HFFc6 (cell line): ENCODE measurements at regions not wholly inside any gene's neighbourhood (a gene's known extent, or its start where the extent isn't known, plus 50 kb on each side); places are given as distances from the start of the nearest gene placed in this dataset.
"Not testable (repeated sequence)": the region's sequence is repeated elsewhere in the genome, so short reads cannot be mapped to it uniquely, and the experiment has no call there.

ENCODE experiments used
- DNase-seq: peaks from one replicate; pipeline ENCODE4 v3.0.0-alpha.2; 2018
- H3K27ac Mint-ChIP-seq: 2 replicates; pipeline ENCODE4 v1.8.0; 2020; ENCODE audit warnings: mild to moderate bottlenecking, mixed read lengths
- H3K27me3 Mint-ChIP-seq: 2 replicates; pipeline ENCODE4 v1.8.0; 2021; ENCODE audit warnings: mild to moderate bottlenecking, moderate library complexity, mixed read lengths; ENCODE audit not compliant: insufficient read depth
- H3K36me3 Mint-ChIP-seq: 2 replicates; pipeline ENCODE4 v1.8.0; 2021; ENCODE audit warnings: low read depth, mixed read lengths
- H3K4me1 Mint-ChIP-seq: 2 replicates; pipeline ENCODE4 v1.8.0; 2020; ENCODE audit warnings: low read depth, mixed read lengths
- H3K4me3 Mint-ChIP-seq: 2 replicates; pipeline ENCODE4 v1.8.0; 2020; ENCODE audit warnings: mild to moderate bottlenecking, moderate library complexity, mixed read lengths
- H3K9me3 Mint-ChIP-seq: 2 replicates; pipeline ENCODE4 v1.8.0; 2020; ENCODE audit warnings: mild to moderate bottlenecking, mixed read lengths
- TF ChIP-seq, protein P1 (sequence below): fragments of 200-600 bp; sonication (generic); IDR thresholded peaks from 2 replicates; pipeline ENCODE4 v1.5.0; 2021; ENCODE audit warnings: antibody characterized with exemption, mild to moderate bottlenecking

- Mint-ChIP-seq H3K27me3 (peaks cover 6% of the 10 kb centered on the region), H3K27ac (no peak overlapping the region), H3K9me3 (no peaks in the 10 kb centered on the region), H3K4me1 (no peaks in the 10 kb centered on the region), H3K4me3 (no peak overlapping the region), H3K36me3 (no peaks in the 10 kb centered on the region)
- no peak for DNase-seq
- TF ChIP-seq, protein P1, sequence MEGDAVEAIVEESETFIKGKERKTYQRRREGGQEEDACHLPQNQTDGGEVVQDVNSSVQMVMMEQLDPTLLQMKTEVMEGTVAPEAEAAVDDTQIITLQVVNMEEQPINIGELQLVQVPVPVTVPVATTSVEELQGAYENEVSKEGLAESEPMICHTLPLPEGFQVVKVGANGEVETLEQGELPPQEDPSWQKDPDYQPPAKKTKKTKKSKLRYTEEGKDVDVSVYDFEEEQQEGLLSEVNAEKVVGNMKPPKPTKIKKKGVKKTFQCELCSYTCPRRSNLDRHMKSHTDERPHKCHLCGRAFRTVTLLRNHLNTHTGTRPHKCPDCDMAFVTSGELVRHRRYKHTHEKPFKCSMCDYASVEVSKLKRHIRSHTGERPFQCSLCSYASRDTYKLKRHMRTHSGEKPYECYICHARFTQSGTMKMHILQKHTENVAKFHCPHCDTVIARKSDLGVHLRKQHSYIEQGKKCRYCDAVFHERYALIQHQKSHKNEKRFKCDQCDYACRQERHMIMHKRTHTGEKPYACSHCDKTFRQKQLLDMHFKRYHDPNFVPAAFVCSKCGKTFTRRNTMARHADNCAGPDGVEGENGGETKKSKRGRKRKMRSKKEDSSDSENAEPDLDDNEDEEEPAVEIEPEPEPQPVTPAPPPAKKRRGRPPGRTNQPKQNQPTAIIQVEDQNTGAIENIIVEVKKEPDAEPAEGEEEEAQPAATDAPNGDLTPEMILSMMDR: no peak
These were observed 191.9 kb downstream of the C9orf50 start for GRCh38 chr9:129428864-129429577.

DNA sequence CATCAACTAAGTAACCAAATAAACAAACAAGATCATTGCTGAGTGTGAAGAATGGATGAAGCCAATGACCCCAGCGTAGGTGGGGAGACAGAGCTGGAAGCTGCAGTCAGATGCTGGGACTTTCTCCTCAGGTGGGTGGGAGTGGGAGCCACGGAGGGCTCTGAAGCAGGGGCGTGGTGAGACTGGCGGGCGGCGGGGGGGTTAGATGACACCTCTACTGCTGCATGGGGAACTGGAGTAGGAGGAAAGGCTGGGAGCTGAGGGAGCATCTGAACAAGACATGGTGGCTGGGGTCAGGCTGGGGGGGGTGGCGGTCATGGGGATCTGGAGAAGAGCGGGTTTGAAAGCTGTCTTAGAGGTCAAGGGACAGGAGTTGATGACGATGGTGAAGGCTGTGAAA lies 193.8 kb downstream of the C9orf50 start:
- H3K27me3 Mint-ChIP-seq: peaks cover 7% of the 10 kb centered on the region
- H3K4me1 Mint-ChIP-seq: no peaks in the 10 kb centered on the region
- H3K4me3 Mint-ChIP-seq: no peak overlapping the region
- DNase-seq: no peak
- H3K36me3 Mint-ChIP-seq: no peaks in the 10 kb centered on the region
- no peak overlapping the region for H3K27ac Mint-ChIP-seq
- H3K9me3 Mint-ChIP-seq: no peaks in the 10 kb centered on the region
- TF ChIP-seq, protein P1: no peak

DNA sequence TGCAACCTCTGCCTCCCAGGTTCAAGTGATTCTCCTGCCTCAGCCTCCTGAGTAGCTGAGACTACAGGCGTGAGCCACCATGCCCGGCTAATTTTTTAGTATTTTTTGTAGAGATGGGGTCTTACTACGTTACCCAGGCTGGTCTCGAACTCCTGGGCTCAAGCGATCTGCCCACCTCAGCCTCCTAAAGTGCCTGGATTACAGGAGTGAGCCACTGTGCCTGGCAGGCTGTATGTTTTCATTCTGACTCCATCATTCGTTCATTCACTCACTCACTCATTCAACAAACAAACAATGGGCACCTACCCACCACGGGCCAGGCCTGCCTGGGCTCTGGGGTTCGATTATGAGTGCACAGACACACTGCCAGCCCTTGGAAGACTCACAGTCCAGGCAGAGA lies 197.1 kb downstream of the C9orf50 start:
- not testable (repeated sequence) for H3K4me3 Mint-ChIP-seq, DNase-seq, H3K4me1 Mint-ChIP-seq, H3K9me3 Mint-ChIP-seq, H3K27me3 Mint-ChIP-seq, H3K36me3 Mint-ChIP-seq, H3K27ac Mint-ChIP-seq

DNA sequence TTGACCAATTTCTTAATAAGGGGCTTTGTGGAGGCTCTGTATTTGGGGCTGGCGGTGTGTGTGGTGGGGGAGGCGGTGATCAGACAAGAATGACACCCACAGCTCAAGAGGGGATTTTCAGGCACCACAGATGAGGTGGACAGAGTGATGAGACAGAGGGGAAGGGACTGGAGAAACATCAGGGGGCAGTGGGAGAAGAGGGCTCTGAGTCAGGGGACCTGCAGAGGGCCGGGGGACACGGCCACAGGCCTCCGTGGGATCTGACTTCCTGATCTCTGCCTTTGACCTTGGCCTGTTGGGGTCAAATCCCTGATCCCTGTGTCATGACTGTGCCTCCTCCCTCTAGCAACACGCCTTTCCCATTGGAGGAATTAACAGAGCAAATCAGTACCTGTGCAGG lies 197.7 kb downstream of the C9orf50 start:
- Mint-ChIP-seq H3K36me3 (peaks cover 4% of the 10 kb centered on the region; the same call in 1 of the 2 replicates), H3K4me3 (no peak overlapping the region), H3K27ac (no peak overlapping the region), H3K9me3 (no peaks in the 10 kb centered on the region; the same call in 1 of the 2 replicates), H3K4me1 (no peaks in the 10 kb centered on the region), H3K27me3 (peaks cover 7% of the 10 kb centered on the region)
- TF ChIP-seq, protein P1: no peak
- no peak for DNase-seq

- Mint-ChIP-seq H3K27me3 (peaks cover 7% of the 10 kb centered on the region), H3K27ac (no peak overlapping the region), H3K9me3 (no peaks in the 10 kb centered on the region; the same call in 1 of the 2 replicates), H3K36me3 (peaks cover 4% of the 10 kb centered on the region; the same call in 1 of the 2 replicates), H3K4me3 (no peak overlapping the region), H3K4me1 (no peaks in the 10 kb centered on the region)
- no peak for DNase-seq
- TF ChIP-seq, protein P1: no peak
These were observed 198.1 kb downstream of the C9orf50 start for GRCh38 chr9:129422843-129423192.

- no peak for DNase-seq
- TF ChIP-seq, protein P1: no peak
- no peaks in the 10 kb centered on the region; the same call in 1 of the 2 replicates for H3K9me3 Mint-ChIP-seq
- H3K36me3 Mint-ChIP-seq: peaks cover 4% of the 10 kb centered on the region; the same call in 1 of the 2 replicates
- no peak overlapping the region for H3K27ac Mint-ChIP-seq
- peaks cover 7% of the 10 kb centered on the region for H3K27me3 Mint-ChIP-seq
- H3K4me1 Mint-ChIP-seq: peaks cover 4% of the 10 kb centered on the region
- H3K4me3 Mint-ChIP-seq: no peak overlapping the region
These were observed 198.7 kb downstream of the C9orf50 start for GRCh38 chr9:129422032-129422842.
